ENCODE measurements at regions not wholly inside any gene's neighbourhood (a gene's known extent, or its start where the extent isn't known, plus 50 kb on each side); places are given as distances from the start of the nearest gene placed in this dataset.

DNA sequence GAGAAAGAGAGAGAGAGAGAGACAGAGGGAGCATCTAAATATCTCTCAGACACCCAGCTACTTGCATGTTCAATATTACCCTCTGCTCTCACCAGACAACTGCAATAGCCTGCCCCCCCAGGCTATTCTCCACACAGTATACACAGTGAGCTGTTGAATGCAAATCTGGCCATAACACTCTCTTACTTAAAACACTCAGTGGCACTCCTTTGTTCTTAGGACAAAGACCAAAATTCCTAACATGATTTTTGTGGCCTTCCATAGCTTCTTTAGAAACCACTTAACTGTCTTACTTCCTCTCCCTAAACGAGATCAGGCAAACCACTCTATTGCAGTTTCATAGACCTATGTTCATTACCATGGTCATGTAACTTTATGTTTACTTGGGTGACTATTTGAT lies 903.6 kb upstream of the AUTS2 start:
- intact Hi-C loops (cut with DNase I): no loop called here
- Histone ChIP-seq H3K4me1 (ENCODE audit: control insufficient read depth in 2 of 3, insufficient read depth in 2 of 3, low read depth in 1 of 3, low read length in 3 of 3) (no peaks in the 10 kb centered on the region), H3K27me3 (ENCODE audit: control insufficient read depth, insufficient read depth, low read length) (no peaks in the 10 kb centered on the region), H3K4me3 (ENCODE audit: low read length in 3 of 3) (no peak overlapping the region), H3K9me3 (ENCODE audit: control insufficient read depth in 2 of 3, insufficient read depth in 1 of 3, low read length in 3 of 3) (no peaks in the 10 kb centered on the region), H3K9ac (ENCODE audit: low read length in 3 of 3) (no peak overlapping the region), H3K27ac (ENCODE audit: low read depth in 2 of 2, low read length in 2 of 2) (no peak overlapping the region), H3K36me3 (ENCODE audit: control insufficient read depth in 2 of 3, insufficient read depth in 3 of 3, low read length in 3 of 3) (no peaks in the 10 kb centered on the region)
- TF ChIP-seq CTCF (IDR thresholded peaks at IDR 0.05; ENCODE audit: borderline replicate concordance, extremely low read depth, insufficient read depth): no peak
- no peak for DNase-seq
- no peak for FAIRE-seq

GRCh38 chr7:68697796-68698280 lies 900.4 kb upstream of the AUTS2 start:
- no peaks in the 10 kb centered on the region for H3K9me3 ChIP-seq (ENCODE audit: control insufficient read depth in 2 of 3, insufficient read depth in 1 of 3, low read length in 3 of 3)
- intact Hi-C loops (cut with DNase I): no loop called here
- H3K9ac ChIP-seq (ENCODE audit: low read length in 3 of 3): no peak overlapping the region
- no peaks in the 10 kb centered on the region for H3K4me1 ChIP-seq (ENCODE audit: control insufficient read depth in 2 of 3, insufficient read depth in 2 of 3, low read depth in 1 of 3, low read length in 3 of 3)
- no peaks in the 10 kb centered on the region for H3K27me3 ChIP-seq (ENCODE audit: control insufficient read depth, insufficient read depth, low read length)
- no peak for TF ChIP-seq CTCF (IDR thresholded peaks at IDR 0.05; ENCODE audit: borderline replicate concordance, extremely low read depth, insufficient read depth)
- H3K27ac ChIP-seq (ENCODE audit: low read depth in 2 of 2, low read length in 2 of 2): no peak overlapping the region
- H3K4me3 ChIP-seq (ENCODE audit: low read length in 3 of 3): no peak overlapping the region
- H3K36me3 ChIP-seq (ENCODE audit: control insufficient read depth in 2 of 3, insufficient read depth in 3 of 3, low read length in 3 of 3): no peaks in the 10 kb centered on the region
- DNase-seq (peak in 1 of 5 donors; percentile 47), FAIRE-seq (no peak)

- no peak for TF ChIP-seq CTCF (IDR thresholded peaks at IDR 0.05; ENCODE audit: borderline replicate concordance, extremely low read depth, insufficient read depth)
- no peak overlapping the region for H3K9ac ChIP-seq (ENCODE audit: low read length in 3 of 3)
- no peaks in the 10 kb centered on the region for H3K4me1 ChIP-seq (ENCODE audit: control insufficient read depth in 2 of 3, insufficient read depth in 2 of 3, low read depth in 1 of 3, low read length in 3 of 3)
- H3K36me3 ChIP-seq (ENCODE audit: control insufficient read depth in 2 of 3, insufficient read depth in 3 of 3, low read length in 3 of 3): no peaks in the 10 kb centered on the region
- FAIRE-seq: no peak
- no peaks in the 10 kb centered on the region for H3K9me3 ChIP-seq (ENCODE audit: control insufficient read depth in 2 of 3, insufficient read depth in 1 of 3, low read length in 3 of 3)
- intact Hi-C loops (cut with DNase I): no loop called here
- no peak for DNase-seq
- no peaks in the 10 kb centered on the region for H3K27me3 ChIP-seq (ENCODE audit: control insufficient read depth, insufficient read depth, low read length)
- no peak overlapping the region for H3K27ac ChIP-seq (ENCODE audit: low read depth in 2 of 2, low read length in 2 of 2)
- no peak overlapping the region for H3K4me3 ChIP-seq (ENCODE audit: low read length in 3 of 3)
These were observed 899.1 kb upstream of the AUTS2 start for GRCh38 chr7:68699090-68699711.

GRCh38 chr7:68700414-68700813 lies 897.9 kb upstream of the AUTS2 start:
- H3K27me3 ChIP-seq (ENCODE audit: control insufficient read depth, insufficient read depth, low read length): no peaks in the 10 kb centered on the region
- FAIRE-seq (no peak), DNase-seq (no peak)
- H3K4me1 ChIP-seq (ENCODE audit: control insufficient read depth in 2 of 3, insufficient read depth in 2 of 3, low read depth in 1 of 3, low read length in 3 of 3): no peaks in the 10 kb centered on the region
- intact Hi-C loops (cut with DNase I): no loop called here
- no peaks in the 10 kb centered on the region for H3K9me3 ChIP-seq (ENCODE audit: control insufficient read depth in 2 of 3, insufficient read depth in 1 of 3, low read length in 3 of 3)
- H3K9ac ChIP-seq (ENCODE audit: low read length in 3 of 3): no peak overlapping the region
- H3K36me3 ChIP-seq (ENCODE audit: control insufficient read depth in 2 of 3, insufficient read depth in 3 of 3, low read length in 3 of 3): no peaks in the 10 kb centered on the region
- no peak for TF ChIP-seq CTCF (IDR thresholded peaks at IDR 0.05; ENCODE audit: borderline replicate concordance, extremely low read depth, insufficient read depth)
- no peak overlapping the region for H3K4me3 ChIP-seq (ENCODE audit: low read length in 3 of 3)
- no peak overlapping the region for H3K27ac ChIP-seq (ENCODE audit: low read depth in 2 of 2, low read length in 2 of 2)

Measured in kidney (tissue), 13 donors.